Adrenal gland (tissue), 9 donors: ENCODE measurements at regions not wholly inside any gene's neighbourhood (a gene's known extent, or its start where the extent isn't known, plus 50 kb on each side); places are given as distances from the start of the nearest gene placed in this dataset.
"Not testable (repeated sequence)": the region's sequence is repeated elsewhere in the genome, so short reads cannot be mapped to it uniquely, and the experiment has no call there.

Experiments
- DNase-seq, 7 donors: peaks; one replicate each; pipeline ENCODE4 v3.0.0-alpha.2; 2019 to 2020
- H3K27ac ChIP-seq, 5 donors: fragments of 200-600 bp; sonication (generic) in 4 of 5; 1 replicate in 3 of 5; 2 replicates in 2 of 5; pipeline versions ENCODE4 v1.5.1 to v1.8.0; 2016 to 2020; ENCODE audit warnings: mild to moderate bottlenecking in 1 of 5
- H3K27me3 ChIP-seq: fragments of 200-600 bp; 2 replicates; pipeline ENCODE4 v1.8.0; 2021
- H3K36me3 ChIP-seq, 2 donors: fragments of 200-600 bp; replicated peaks in 1 of 2; 1 replicate in 1 of 2; 2 replicates in 1 of 2; pipeline versions ENCODE4 v1.5.1 to v1.8.0; 2018 to 2022
- H3K4me1 ChIP-seq, 2 donors: fragments of 200-600 bp; replicated peaks in 1 of 2; 1 replicate in 1 of 2; 2 replicates in 1 of 2; pipeline versions ENCODE4 v1.5.1 to v1.8.0; 2018 to 2021
- H3K4me3 ChIP-seq, 4 donors: fragments of 200-600 bp; sonication (generic) in 3 of 4; one replicate each; pipeline ENCODE4 v1.5.1; 2016 to 2018
- H3K9me3 ChIP-seq, 3 donors: fragments of 200-600 bp; sonication (generic) in 1 of 3; replicated peaks in 1 of 3; 1 replicate in 2 of 3; 2 replicates in 1 of 3; pipeline versions ENCODE4 v1.5.1 to v1.8.0; 2016 to 2021
- CTCF ChIP-seq, 6 experiments: fragments of 450-650 bp in 4 of 6; fragments of 200-600 bp in 2 of 6; sonication (generic) in 1 of 6; IDR thresholded peaks; 1 replicate in 5 of 6; 2 replicates in 1 of 6; pipeline versions ENCODE4 v1.5.1 to v1.8.0; 2016 to 2021; ENCODE audit warnings: antibody characterized with exemption in 6 of 6, mild to moderate bottlenecking in 2 of 6, moderate library complexity in 1 of 6
- POLR2A ChIP-seq, 2 donors: fragments of 450-650 bp; IDR thresholded peaks; one replicate each; pipeline ENCODE4 v1.6.1; 2017; ENCODE audit warnings: antibody characterized with exemption in 2 of 2, mild to moderate bottlenecking in 2 of 2, moderate library complexity in 1 of 2
- WGBS, 4 donors: extraction: QIAGEN DNeasy Blood & Tissue Kit in 2 of 4; methylation state at CpG; one replicate each; pipeline versions ENCODE4 v1.1.5 to v1.1.7; 2013 to 2017; 5-methylcytosine and 5-hydroxymethylcytosine counted together
- intact Hi-C, 2 donors: fragments of 100-400 bp; cut with DNase I; formaldehyde crosslinking; loops; one replicate each; pipeline versions ENCODE4 v1.14.1 to v1.15.0; 2022 to 2023
- donor health status: healthy with polysubstance abuse.
- donor health status: Bipolar disorder and iron deficiency.
- donor health status: DM: yes; HTN: yes; CAD: no.
- donor health status: DM: no; HTN: no; CAD: no.
- donor health status: DM: no; HTN: no; CAD: no.

DNA sequence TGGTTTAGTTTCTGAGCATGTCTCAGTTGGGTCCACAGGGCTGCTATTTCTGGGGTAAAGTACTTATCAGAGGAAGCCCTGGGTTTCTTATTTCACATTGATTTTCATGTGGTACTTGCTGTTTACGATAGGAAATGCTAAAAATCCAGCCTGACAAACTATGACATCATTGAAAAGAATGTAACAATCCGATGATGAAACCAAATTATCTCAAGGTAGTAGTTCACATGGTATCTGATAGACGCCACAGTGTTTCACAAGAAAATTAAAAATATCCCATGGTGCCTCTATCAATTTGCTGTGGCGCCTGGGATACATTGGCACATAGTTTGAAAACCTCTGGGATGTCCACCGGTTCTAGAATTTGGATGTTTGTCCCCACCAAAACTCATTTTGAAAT is 418.9 kb upstream of the RPS6KA3 start:
- Histone ChIP-seq H3K9me3 (no peaks in the 10 kb centered on the region), H3K27me3 (peaks cover 9% of the 10 kb centered on the region), H3K4me3 (no peak overlapping the region), H3K27ac (no peak overlapping the region), H3K36me3 (no peaks in the 10 kb centered on the region), H3K4me1 (no peaks in the 10 kb centered on the region)
- 73 to 81% (median 80%) methylated on average over 5 of the region's 5 CpGs for WGBS, 4 donors
- no peak for DNase-seq
- no peak for TF ChIP-seq CTCF (IDR thresholded peaks at IDR 0.05)
- TF ChIP-seq POLR2A (IDR thresholded peaks at IDR 0.05) = no peak
- intact Hi-C loops = no loop called here

GRCh38 chrX:20681683-20682082 is 415.0 kb upstream of the RPS6KA3 start:
- Histone ChIP-seq H3K4me3 (no peak overlapping the region), H3K4me1 (no peaks in the 10 kb centered on the region), H3K36me3 (no peaks in the 10 kb centered on the region), H3K27ac (no peak overlapping the region), H3K9me3 (no peaks in the 10 kb centered on the region), H3K27me3 (peaks cover 15% of the 10 kb centered on the region)
- WGBS, 4 donors = 26 to 64% (median 45%) methylated on average over 1 of the region's 1 CpG
- TF ChIP-seq POLR2A (IDR thresholded peaks at IDR 0.05) (no peak), CTCF (IDR thresholded peaks at IDR 0.05) (no peak)
- intact Hi-C loops = no loop called here
- no peak for DNase-seq

- no peak for TF ChIP-seq POLR2A (IDR thresholded peaks at IDR 0.05)
- TF ChIP-seq CTCF (IDR thresholded peaks at IDR 0.05) = no peak
- Histone ChIP-seq H3K27me3 (peaks cover 15% of the 10 kb centered on the region), H3K9me3 (no peaks in the 10 kb centered on the region), H3K4me3 (no peak overlapping the region), H3K36me3 (no peaks in the 10 kb centered on the region), H3K27ac (no peak overlapping the region), H3K4me1 (no peaks in the 10 kb centered on the region)
- intact Hi-C loops = no loop called here
- DNase-seq = no peak
Observed at GRCh38 chrX:20680998-20681397, 414.3 kb upstream of the RPS6KA3 start.

DNA sequence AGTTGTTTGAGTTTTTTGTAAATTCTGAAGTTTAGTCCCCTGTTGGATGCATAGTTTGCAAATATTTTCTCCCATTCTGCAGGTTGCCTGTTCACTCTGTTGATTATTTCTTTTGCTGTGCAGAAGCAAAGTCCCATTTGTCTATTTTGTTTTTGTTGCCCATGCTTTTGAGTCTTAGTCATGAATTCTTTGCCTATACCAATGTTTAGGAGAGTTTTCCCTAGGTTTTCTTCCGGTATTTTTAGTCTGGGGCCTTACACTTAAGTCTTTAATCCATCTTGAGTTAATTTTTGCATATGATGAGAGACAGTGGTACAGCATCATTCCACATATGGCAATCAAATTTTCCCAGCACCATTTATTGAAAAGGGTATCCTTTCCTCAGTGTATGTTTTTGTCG is 405.8 kb upstream of the RPS6KA3 start:
- no peak overlapping the region for H3K4me3 ChIP-seq
- H3K9me3 ChIP-seq = no peaks in the 10 kb centered on the region
- intact Hi-C loops = no loop called here
- H3K27ac ChIP-seq = no peak overlapping the region
- no peak for TF ChIP-seq POLR2A (IDR thresholded peaks at IDR 0.05)
- TF ChIP-seq CTCF (IDR thresholded peaks at IDR 0.05) = no peak
- WGBS, 4 donors = 59 to 67% (median 60%) methylated on average over 2 of the region's 2 CpGs
- DNase-seq = no peak
- no peaks in the 10 kb centered on the region for H3K36me3 ChIP-seq
- peaks cover 7% of the 10 kb centered on the region for H3K27me3 ChIP-seq
- H3K4me1 ChIP-seq = no peaks in the 10 kb centered on the region

- H3K27me3 ChIP-seq, DNase-seq, H3K4me1 ChIP-seq, H3K4me3 ChIP-seq, H3K36me3 ChIP-seq, intact Hi-C loops, H3K27ac ChIP-seq, H3K9me3 ChIP-seq: not testable (repeated sequence)
- 47 to 71% (median 55%) methylated on average over 3 of the region's 3 CpGs for WGBS, 4 donors
Observed at GRCh38 chrX:20671746-20672145, 405.0 kb upstream of the RPS6KA3 start.
